ACC112 (cell line): ENCODE measurements at regions not wholly inside any gene's neighbourhood (a gene's known extent, or its start where the extent isn't known, plus 50 kb on each side); places are given as distances from the start of the nearest gene placed in this dataset.
"Not testable (repeated sequence)": the region's sequence is repeated elsewhere in the genome, so short reads cannot be mapped to it uniquely, and the experiment has no call there.

ENCODE experiments used
- H2AFZ ChIP-seq: fragments of 200-600 bp; sonication (generic); one replicate; pipeline ENCODE4 v1.6.0; 2017; ENCODE audit warnings: antibody characterized with exemption, low read length; ENCODE audit not compliant: unreplicated experiment
- H3K27ac ChIP-seq: fragments of 200-600 bp; sonication (generic); 2 replicates; pipeline ENCODE4 v1.5.1; 2014; ENCODE audit warnings: low read depth, mild to moderate bottlenecking, antibody characterized with exemption, low read length, moderate library complexity
- H3K27me3 ChIP-seq: fragments of 200-600 bp; sonication (generic); 2 replicates; pipeline ENCODE4 v1.6.1; 2014; ENCODE audit warnings: mild to moderate bottlenecking, antibody characterized with exemption, low read length, moderate library complexity, mixed read lengths; ENCODE audit not compliant: insufficient read depth
- H3K36me3 ChIP-seq: fragments of 200-600 bp; sonication (generic); 2 replicates; pipeline ENCODE4 v1.6.1; 2016; ENCODE audit warnings: mild to moderate bottlenecking, antibody characterized with exemption, low read length, moderate library complexity, mixed read lengths; ENCODE audit not compliant: insufficient read depth
- H3K4me1 ChIP-seq: fragments of 200-600 bp; sonication (generic); one replicate; pipeline ENCODE4 v1.6.1; 2016; ENCODE audit warnings: low read length, mixed read lengths; ENCODE audit not compliant: insufficient read depth, unreplicated experiment, control insufficient read depth
- H3K4me3 ChIP-seq: fragments of 200-600 bp; sonication (generic); 2 replicates; pipeline ENCODE4 v1.5.1; 2014; ENCODE audit warnings: mild to moderate bottlenecking, low read depth, low read length
- H3K79me2 ChIP-seq: fragments of 200-600 bp; sonication (generic); one replicate; pipeline ENCODE4 v1.6.0; 2016; ENCODE audit warnings: low read length; ENCODE audit not compliant: control insufficient read depth, unreplicated experiment, insufficient read depth

DNA sequence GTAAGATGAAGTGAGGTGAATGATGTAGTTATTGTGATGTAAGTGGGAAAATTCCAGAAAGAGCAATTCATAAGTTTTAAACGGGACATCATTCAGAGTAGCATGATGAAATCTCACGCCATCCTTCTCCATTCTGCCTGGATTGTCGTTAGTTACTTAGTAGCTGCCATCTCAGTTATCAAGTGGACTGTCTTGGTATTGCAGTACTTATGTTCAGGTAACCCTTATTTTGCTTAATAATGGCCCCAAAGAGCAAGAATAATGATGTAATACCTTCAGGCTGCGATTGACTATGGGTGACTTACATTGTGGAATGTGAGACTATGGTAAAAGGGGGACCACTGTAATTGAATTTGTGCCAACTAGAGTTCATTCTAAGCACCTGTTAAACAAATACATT, 234.1 kb upstream of the TOM1L1 start:
- Histone ChIP-seq H2AFZ (no peak overlapping the region), H3K79me2 (no peaks in the 10 kb centered on the region), H3K4me3 (no peak overlapping the region), H3K4me1 (no peaks in the 10 kb centered on the region), H3K36me3 (no peaks in the 10 kb centered on the region), H3K27ac (no peak overlapping the region), H3K27me3 (no peaks in the 10 kb centered on the region)

GRCh38 chr17:54678158-54678557, 222.5 kb upstream of the TOM1L1 start:
- H3K4me3 ChIP-seq: no peak overlapping the region
- H3K27ac ChIP-seq: no peak overlapping the region
- no peaks in the 10 kb centered on the region for H3K36me3 ChIP-seq
- H3K27me3 ChIP-seq: no peaks in the 10 kb centered on the region
- no peak overlapping the region for H2AFZ ChIP-seq
- no peaks in the 10 kb centered on the region for H3K4me1 ChIP-seq
- H3K79me2 ChIP-seq: no peaks in the 10 kb centered on the region

DNA sequence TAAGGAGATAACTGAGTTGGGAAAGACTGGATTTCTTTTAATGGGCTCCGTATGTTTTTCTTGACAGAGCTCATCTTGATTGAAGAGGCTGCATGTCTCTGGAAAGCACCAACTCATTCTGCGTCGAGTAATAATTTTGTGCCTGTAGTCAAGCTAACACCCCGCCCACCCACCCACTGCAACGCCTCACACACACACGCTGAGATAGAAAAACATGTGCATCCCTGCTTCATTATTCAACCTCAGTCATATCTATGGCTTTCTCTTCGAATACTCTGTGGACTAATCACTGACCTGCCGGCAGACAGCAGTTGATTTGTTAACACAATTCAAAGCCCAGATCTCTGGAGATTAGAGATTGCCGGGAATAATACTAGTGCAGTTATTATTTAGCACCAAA, 220.2 kb upstream of the TOM1L1 start:
- H3K79me2 ChIP-seq: no peaks in the 10 kb centered on the region
- no peak overlapping the region for H2AFZ ChIP-seq
- H3K4me1 ChIP-seq: no peaks in the 10 kb centered on the region
- no peak overlapping the region for H3K27ac ChIP-seq
- no peaks in the 10 kb centered on the region for H3K36me3 ChIP-seq
- no peaks in the 10 kb centered on the region for H3K27me3 ChIP-seq
- H3K4me3 ChIP-seq: no peak overlapping the region

- H3K27ac ChIP-seq: no peak overlapping the region
These were observed 206.3 kb upstream of the TOM1L1 start for GRCh38 chr17:54694287-54694887.

GRCh38 chr17:54712798-54713197, 187.9 kb upstream of the TOM1L1 start:
- not testable (repeated sequence) for H3K4me3 ChIP-seq, H3K36me3 ChIP-seq, H3K27ac ChIP-seq, H3K4me1 ChIP-seq, H3K27me3 ChIP-seq, H3K79me2 ChIP-seq, H2AFZ ChIP-seq

More at GRCh38 chr17:54694287-54694887, 206.3 kb upstream of the TOM1L1 start:
- Histone ChIP-seq H3K27me3 (no peaks in the 10 kb centered on the region), H3K4me1 (no peaks in the 10 kb centered on the region), H3K79me2 (no peaks in the 10 kb centered on the region), H3K4me3 (no peak overlapping the region), H2AFZ (no peak overlapping the region), H3K36me3 (no peaks in the 10 kb centered on the region)

GRCh38 chr17:54718286-54718685, 182.4 kb upstream of the TOM1L1 start:
- Histone ChIP-seq H3K4me1 (no peaks in the 10 kb centered on the region), H3K36me3 (no peaks in the 10 kb centered on the region), H3K4me3 (no peak overlapping the region), H3K27ac (no peak overlapping the region), H3K27me3 (no peaks in the 10 kb centered on the region), H2AFZ (no peak overlapping the region), H3K79me2 (no peaks in the 10 kb centered on the region)

DNA sequence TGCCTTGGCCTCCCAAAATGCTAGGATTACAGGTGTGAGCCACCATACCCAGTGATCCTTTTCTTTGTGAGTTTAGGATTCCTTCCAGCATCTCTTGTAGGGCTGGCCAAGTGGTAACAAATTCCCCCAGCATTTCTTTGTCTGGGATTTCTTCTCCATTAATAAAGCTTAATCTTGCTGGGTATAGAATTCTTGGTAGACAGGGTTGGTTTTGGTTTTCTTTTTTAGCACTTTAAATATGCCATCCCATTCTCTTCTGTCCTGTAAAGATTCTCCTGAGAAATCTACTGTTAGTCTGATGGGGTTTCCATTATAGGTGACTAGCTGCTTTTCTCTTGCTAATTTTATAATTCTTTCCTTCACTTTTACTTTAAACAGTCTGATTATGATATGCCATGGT, 173.0 kb upstream of the TOM1L1 start:
- Histone ChIP-seq H2AFZ (no peak overlapping the region), H3K27ac (no peak overlapping the region), H3K36me3 (no peaks in the 10 kb centered on the region), H3K27me3 (no peaks in the 10 kb centered on the region), H3K4me1 (no peaks in the 10 kb centered on the region), H3K79me2 (no peaks in the 10 kb centered on the region), H3K4me3 (no peak overlapping the region)

GRCh38 chr17:54736573-54736972, 164.1 kb upstream of the TOM1L1 start:
- Histone ChIP-seq H2AFZ (no peak overlapping the region), H3K36me3 (no peaks in the 10 kb centered on the region), H3K27ac (no peak overlapping the region), H3K79me2 (no peaks in the 10 kb centered on the region), H3K4me1 (no peaks in the 10 kb centered on the region), H3K27me3 (no peaks in the 10 kb centered on the region), H3K4me3 (no peak overlapping the region)

DNA sequence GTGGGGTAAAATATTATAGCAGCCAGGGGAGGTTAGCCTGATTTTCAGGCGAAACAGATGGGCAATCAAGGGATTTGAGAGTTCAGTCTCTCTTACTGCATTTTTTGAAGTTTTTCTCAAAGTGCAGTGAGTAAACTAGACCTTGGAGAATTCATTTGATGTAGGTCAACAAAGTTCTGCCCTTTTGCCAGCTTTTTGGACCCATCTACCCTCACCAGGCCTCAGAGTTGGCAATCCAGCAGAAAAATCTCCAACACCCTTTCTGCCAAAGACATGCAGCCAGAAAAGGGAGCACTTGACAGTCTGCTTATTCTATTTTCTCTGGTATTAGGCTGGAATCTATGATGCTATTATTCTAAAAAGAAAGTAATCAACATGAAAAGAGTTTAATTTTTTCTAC, 162.2 kb upstream of the TOM1L1 start:
- no peak overlapping the region for H3K4me3 ChIP-seq
- no peaks in the 10 kb centered on the region for H3K79me2 ChIP-seq
- no peak overlapping the region for H3K27ac ChIP-seq
- no peaks in the 10 kb centered on the region for H3K4me1 ChIP-seq
- no peak overlapping the region for H2AFZ ChIP-seq
- no peaks in the 10 kb centered on the region for H3K36me3 ChIP-seq
- no peaks in the 10 kb centered on the region for H3K27me3 ChIP-seq

DNA sequence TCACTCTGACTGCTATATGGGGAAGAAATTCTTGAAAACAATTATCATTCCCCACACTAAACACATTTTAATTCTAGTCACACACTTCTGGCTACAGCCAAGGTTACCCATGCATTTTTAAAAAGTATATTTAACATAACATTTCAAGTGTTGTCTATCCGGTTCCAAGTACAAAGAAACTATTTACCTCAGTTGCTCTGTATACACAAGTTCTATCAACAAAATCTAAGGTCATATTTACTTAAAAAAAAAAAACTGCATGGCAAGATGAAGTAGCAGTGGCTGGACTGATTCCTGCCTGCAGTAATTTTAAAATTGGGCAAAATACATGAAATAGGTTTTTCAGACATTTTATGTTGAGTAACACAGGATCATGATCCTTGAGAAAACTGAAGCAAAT, 155.9 kb upstream of the TOM1L1 start:
- no peaks in the 10 kb centered on the region for H3K36me3 ChIP-seq
- no peaks in the 10 kb centered on the region for H3K79me2 ChIP-seq
- no peaks in the 10 kb centered on the region for H3K4me1 ChIP-seq
- no peak overlapping the region for H3K27ac ChIP-seq
- no peaks in the 10 kb centered on the region for H3K27me3 ChIP-seq
- H3K4me3 ChIP-seq: no peak overlapping the region
- no peak overlapping the region for H2AFZ ChIP-seq

DNA sequence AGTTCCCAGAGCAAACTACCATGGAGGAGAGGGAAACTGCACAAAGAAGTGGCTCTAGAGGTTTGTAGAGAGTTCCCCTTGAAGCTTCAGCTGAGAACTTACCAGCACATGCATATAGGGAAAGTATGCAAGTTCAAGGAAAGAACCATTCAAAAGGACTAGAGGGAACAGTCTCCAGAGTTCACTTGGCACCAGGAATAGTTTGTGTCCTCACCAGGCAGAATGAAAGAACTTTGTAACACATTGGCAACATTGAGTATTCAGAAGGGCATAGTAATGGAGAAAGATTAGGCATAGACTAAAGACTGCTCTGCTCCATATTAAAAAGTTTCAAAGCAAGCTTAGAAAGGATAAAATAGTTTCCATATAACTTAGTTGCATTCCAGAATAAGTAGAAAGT, 155.4 kb upstream of the TOM1L1 start:
- Histone ChIP-seq H3K27me3 (no peaks in the 10 kb centered on the region), H3K4me3 (no peak overlapping the region), H2AFZ (no peak overlapping the region), H3K36me3 (no peaks in the 10 kb centered on the region), H3K27ac (no peak overlapping the region), H3K4me1 (no peaks in the 10 kb centered on the region), H3K79me2 (no peaks in the 10 kb centered on the region)
